Glutamatergic neuron (in vitro differentiated cells): ENCODE measurements at regions not wholly inside any gene's neighbourhood (a gene's known extent, or its start where the extent isn't known, plus 50 kb on each side); places are given as distances from the start of the nearest gene placed in this dataset.

ENCODE experiments used
- DNase-seq: peaks from one replicate; pipeline ENCODE4 v3.0.0; 2022
- H3K27ac Mint-ChIP-seq: one replicate; pipeline ENCODE4 v1.8.0; 2020; ENCODE audit warnings: mild to moderate bottlenecking, mixed read lengths, inconsistent platforms; ENCODE audit not compliant: unreplicated experiment
- H3K27me3 Mint-ChIP-seq: one replicate; pipeline ENCODE4 v1.8.0; 2020; ENCODE audit warnings: mild to moderate bottlenecking, moderate library complexity, mixed read lengths, inconsistent platforms; ENCODE audit not compliant: unreplicated experiment
- H3K36me3 Mint-ChIP-seq: one replicate; pipeline ENCODE4 v1.8.0; 2020; ENCODE audit warnings: mild to moderate bottlenecking, mixed read lengths, inconsistent platforms; ENCODE audit not compliant: unreplicated experiment
- H3K4me1 Mint-ChIP-seq: one replicate; pipeline ENCODE4 v1.8.0; 2020; ENCODE audit warnings: mild to moderate bottlenecking, low read depth, mixed read lengths, inconsistent platforms; ENCODE audit not compliant: unreplicated experiment
- H3K4me3 Mint-ChIP-seq: one replicate; pipeline ENCODE4 v1.8.0; 2020; ENCODE audit warnings: mild to moderate bottlenecking, mixed read lengths, inconsistent platforms; ENCODE audit not compliant: unreplicated experiment
- H3K9me3 Mint-ChIP-seq: one replicate; pipeline ENCODE4 v1.8.0; 2020; ENCODE audit warnings: mild to moderate bottlenecking, moderate library complexity, mixed read lengths, inconsistent platforms; ENCODE audit not compliant: unreplicated experiment
- TF ChIP-seq, protein P1 (sequence below): fragments of 200-600 bp; sonication (generic); IDR thresholded peaks from one replicate; pipeline ENCODE4 v1.5.0; 2021; ENCODE audit not compliant: partially characterized antibody, unreplicated experiment

DNA sequence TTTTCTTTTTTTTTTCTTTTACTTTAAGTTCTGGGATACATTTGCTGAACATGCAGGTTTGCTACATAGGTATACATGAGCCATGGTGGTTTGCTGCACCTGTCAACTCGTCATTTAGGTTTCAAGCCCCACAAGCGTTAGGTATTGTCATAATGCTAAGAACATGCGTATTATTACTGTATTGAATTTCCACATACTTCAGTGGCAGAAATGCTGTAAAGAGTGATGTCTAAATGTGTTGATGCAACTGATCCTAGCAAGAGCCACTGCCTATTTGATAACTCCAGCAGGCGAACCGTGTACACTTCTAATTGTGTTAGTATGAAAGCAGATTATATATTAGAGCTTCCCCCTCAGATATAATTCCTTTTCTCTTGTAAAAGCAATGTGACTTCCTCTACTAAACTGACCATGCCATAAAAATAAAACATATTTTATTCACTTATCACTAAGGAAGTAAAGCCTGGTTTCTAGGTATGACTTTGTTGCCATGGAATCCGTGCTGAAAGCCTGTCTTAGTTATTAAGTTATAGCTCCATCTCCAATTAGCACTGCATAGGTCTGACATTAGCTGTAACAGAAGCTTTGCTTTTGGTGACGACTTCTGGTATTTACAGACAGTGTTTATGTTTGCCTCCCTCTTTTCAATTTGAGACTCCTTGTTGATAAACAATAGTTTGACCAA is 280.0 kb downstream of the GALR1 start:
- H3K27ac Mint-ChIP-seq = no peak overlapping the region
- no peak overlapping the region for H3K4me3 Mint-ChIP-seq
- TF ChIP-seq, protein P1, sequence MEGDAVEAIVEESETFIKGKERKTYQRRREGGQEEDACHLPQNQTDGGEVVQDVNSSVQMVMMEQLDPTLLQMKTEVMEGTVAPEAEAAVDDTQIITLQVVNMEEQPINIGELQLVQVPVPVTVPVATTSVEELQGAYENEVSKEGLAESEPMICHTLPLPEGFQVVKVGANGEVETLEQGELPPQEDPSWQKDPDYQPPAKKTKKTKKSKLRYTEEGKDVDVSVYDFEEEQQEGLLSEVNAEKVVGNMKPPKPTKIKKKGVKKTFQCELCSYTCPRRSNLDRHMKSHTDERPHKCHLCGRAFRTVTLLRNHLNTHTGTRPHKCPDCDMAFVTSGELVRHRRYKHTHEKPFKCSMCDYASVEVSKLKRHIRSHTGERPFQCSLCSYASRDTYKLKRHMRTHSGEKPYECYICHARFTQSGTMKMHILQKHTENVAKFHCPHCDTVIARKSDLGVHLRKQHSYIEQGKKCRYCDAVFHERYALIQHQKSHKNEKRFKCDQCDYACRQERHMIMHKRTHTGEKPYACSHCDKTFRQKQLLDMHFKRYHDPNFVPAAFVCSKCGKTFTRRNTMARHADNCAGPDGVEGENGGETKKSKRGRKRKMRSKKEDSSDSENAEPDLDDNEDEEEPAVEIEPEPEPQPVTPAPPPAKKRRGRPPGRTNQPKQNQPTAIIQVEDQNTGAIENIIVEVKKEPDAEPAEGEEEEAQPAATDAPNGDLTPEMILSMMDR = no peak

DNA sequence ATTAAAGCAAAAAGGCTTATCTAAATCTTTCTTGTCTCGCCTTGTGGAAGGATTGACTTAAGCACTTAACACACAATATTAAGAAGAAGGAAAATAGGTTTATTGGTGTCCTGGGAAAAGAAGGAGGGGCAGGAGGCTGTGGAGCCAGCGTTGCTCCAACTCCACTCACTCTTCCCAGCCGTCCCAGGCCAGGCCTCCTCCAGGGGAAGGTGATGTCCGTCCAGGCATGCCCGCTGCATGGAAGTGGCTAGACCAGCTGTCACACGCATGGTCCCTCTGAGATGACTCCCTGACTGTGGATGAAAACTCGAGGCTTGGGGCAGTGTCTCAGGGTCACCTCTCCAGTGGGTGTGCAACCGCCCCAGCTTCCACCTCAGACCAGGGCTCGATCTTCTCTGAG is 281.1 kb downstream of the GALR1 start:
- TF ChIP-seq, protein P1 = no peak
- no peak overlapping the region for H3K27ac Mint-ChIP-seq
- DNase-seq = peak; percentile 21
- H3K36me3 Mint-ChIP-seq = peaks cover 7% of the 10 kb centered on the region
- peaks cover 4% of the 10 kb centered on the region for H3K9me3 Mint-ChIP-seq
- peaks cover 7% of the 10 kb centered on the region for H3K27me3 Mint-ChIP-seq
- H3K4me1 Mint-ChIP-seq = no peaks in the 10 kb centered on the region
- no peak overlapping the region for H3K4me3 Mint-ChIP-seq

More for the DNA sequence above, 280.0 kb downstream of the GALR1 start:
- Mint-ChIP-seq H3K27me3 (peaks cover 7% of the 10 kb centered on the region), H3K36me3 (peaks cover 7% of the 10 kb centered on the region), H3K9me3 (peaks cover 4% of the 10 kb centered on the region), H3K4me1 (no peaks in the 10 kb centered on the region)
- DNase-seq = no peak

DNA sequence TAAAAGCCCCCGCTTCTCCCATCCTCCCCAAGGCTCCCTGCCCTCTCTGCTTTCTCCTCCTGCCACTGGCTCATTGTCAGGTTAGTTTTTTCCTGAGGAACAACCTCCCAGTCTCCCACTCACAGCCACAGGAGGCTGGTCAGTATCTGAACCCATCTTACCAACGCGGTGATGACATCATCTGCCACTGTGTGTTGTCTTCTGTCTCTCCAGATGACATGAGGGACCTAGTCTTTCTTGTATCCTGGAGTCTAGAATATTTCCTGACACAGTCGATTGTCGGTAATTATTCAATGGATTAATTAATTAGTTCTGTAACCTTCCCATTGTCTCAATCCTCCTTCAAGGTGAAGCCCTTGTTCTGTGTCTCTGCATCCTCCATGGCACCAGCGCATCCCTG is 290.2 kb downstream of the GALR1 start:
- TF ChIP-seq, protein P1 = no peak
- peaks cover 2% of the 10 kb centered on the region for H3K27me3 Mint-ChIP-seq
- no peaks in the 10 kb centered on the region for H3K4me1 Mint-ChIP-seq
- H3K27ac Mint-ChIP-seq = peak overlapping the region; percentile 66
- peaks cover 19% of the 10 kb centered on the region for H3K36me3 Mint-ChIP-seq
- no peak for DNase-seq
- peaks cover 3% of the 10 kb centered on the region for H3K9me3 Mint-ChIP-seq
- H3K4me3 Mint-ChIP-seq = no peak overlapping the region

GRCh38 chr18:77544792-77545191 is 295.1 kb downstream of the GALR1 start:
- H3K4me3 Mint-ChIP-seq = no peak overlapping the region
- TF ChIP-seq, protein P1 = no peak
- H3K27ac Mint-ChIP-seq = no peak overlapping the region
- peaks cover 3% of the 10 kb centered on the region for H3K27me3 Mint-ChIP-seq
- no peak for DNase-seq
- H3K9me3 Mint-ChIP-seq = peaks cover 4% of the 10 kb centered on the region
- no peaks in the 10 kb centered on the region for H3K4me1 Mint-ChIP-seq
- peaks cover 2% of the 10 kb centered on the region for H3K36me3 Mint-ChIP-seq

DNA sequence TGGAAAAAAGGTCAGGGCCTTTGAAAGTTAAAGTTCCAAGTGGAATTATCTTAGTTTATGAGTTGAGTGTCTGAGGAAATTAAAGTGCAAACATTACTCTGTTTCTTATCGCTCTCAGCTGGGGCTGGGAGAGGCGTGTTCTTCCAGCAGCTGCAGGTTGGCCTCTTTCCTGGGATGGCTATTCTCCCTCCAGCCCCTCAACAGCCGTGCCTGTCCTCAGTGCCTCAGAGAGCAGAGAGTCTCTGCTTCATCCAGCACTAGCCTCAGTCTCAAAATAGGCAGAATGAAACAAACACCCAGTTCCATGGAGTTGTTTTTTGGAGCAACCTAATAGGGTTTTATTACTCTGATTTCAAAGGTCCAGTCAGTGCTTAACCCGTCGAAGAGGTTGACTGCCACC is 298.1 kb downstream of the GALR1 start:
- TF ChIP-seq, protein P1 = no peak
- Mint-ChIP-seq H3K27ac (no peak overlapping the region), H3K4me3 (no peak overlapping the region), H3K36me3 (no peaks in the 10 kb centered on the region), H3K27me3 (peaks cover 2% of the 10 kb centered on the region), H3K9me3 (peaks cover 4% of the 10 kb centered on the region), H3K4me1 (no peaks in the 10 kb centered on the region)
- no peak for DNase-seq
